ENCODE measurements at regions not wholly inside any gene's neighbourhood (a gene's known extent, or its start where the extent isn't known, plus 50 kb on each side); places are given as distances from the start of the nearest gene placed in this dataset.

DNA sequence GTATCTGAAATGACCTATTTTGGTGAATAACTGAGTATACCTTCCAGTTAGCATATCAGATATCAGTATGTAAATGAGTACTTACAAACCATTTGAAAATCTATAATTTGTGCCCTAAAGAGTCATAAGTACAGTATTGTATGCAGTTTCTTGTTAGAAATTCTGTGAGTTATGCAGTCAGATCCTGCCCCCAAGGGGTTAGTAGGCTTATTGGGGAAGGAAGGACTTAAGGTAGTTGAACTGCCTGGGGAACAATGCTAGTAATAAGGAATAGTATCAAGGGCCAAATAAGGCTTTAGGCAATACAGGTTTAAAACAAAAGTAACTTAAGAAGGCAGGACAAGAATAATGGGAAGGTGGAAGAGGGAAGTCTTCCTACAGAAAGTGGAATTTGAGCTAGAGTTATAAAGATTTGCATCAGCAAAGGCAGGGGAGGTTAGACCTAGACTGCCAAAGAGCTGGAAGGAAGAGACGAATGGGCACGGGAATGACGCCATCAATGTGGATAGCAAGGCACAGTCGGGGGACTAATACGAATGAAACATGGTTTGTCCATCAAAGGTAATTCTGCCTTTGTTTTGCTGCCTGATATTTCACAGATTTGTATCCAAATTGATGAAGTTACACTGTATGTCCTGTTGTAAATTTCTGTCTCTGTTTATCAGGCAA, 182.9 kb upstream of the DPYD start:
- no peak for DNase-seq

GRCh38 chr1:98102345-98103030, 181.7 kb upstream of the DPYD start:
- DNase-seq, result no peak

GRCh38 chr1:98101364-98101763, 180.5 kb upstream of the DPYD start:
- DNase-seq, result no peak

- no peak for DNase-seq
Observed at GRCh38 chr1:98099501-98099900, 178.7 kb upstream of the DPYD start.

DNA sequence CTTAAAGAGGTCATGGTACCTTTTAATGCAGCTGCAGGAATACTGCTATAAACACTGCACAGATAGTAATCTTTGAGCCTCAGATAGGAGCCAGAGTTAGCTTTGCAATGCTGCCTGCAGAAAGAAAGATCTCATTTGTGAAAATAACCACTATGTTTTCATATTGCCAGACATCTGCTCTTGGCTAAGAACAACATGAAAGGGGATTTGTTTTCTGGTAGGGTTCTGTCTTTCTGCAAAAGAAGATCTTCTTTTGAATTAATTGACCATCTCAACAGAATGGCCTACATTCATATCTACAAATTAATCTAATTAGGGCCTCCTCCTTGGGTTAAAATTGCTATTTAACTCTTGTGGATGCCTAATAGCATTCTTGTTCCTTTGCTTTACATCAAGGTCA, 177.6 kb upstream of the DPYD start:
- DNase-seq, result no peak

- DNase-seq, result no peak
Observed at GRCh38 chr1:98090351-98090750, 169.5 kb upstream of the DPYD start.

- no peak for DNase-seq
Observed at GRCh38 chr1:98088381-98088780, 167.5 kb upstream of the DPYD start.

GRCh38 chr1:98086796-98087441, 166.1 kb upstream of the DPYD start:
- no peak for DNase-seq

GRCh38 chr1:98086156-98086555, 165.3 kb upstream of the DPYD start:
- no peak for DNase-seq

DNA sequence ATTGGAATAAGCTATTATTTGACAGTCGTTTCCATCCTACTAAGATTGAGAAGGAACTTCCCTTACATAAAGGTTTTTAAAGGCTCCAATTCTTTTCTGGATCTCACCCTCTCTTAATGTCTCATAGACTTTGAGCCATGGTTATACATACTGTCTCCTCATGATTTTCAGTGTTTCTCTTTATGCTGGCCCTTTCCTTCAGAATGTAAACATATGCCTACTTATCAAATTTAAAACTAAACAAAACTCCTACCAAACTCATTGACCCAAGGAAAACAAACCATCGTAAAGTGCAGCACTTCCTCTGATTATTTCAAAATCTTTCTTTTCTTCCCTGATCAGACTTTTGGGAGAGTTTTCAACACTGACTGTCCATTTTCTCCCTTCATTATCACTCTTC, 163.4 kb upstream of the DPYD start:
- no peak for DNase-seq

DNA sequence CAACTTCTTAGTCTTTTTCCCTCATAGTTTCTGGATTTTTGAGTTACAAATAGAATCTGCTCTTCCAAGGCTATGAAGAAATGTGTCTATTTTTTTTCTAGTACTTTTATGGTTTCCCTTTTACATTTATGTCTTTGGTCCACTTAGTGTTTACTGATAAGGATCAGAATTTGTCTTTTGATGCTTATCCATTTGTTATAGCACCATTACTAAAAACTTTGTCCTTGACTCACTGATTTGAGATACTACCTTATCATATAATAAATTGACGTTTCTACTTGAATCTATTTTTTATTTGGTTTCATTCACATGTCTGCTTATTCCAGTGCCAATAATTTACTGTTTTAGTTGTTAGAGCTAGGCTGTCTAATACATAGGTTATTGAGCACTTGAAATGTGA, 161.1 kb upstream of the DPYD start:
- no peak for DNase-seq

DNA sequence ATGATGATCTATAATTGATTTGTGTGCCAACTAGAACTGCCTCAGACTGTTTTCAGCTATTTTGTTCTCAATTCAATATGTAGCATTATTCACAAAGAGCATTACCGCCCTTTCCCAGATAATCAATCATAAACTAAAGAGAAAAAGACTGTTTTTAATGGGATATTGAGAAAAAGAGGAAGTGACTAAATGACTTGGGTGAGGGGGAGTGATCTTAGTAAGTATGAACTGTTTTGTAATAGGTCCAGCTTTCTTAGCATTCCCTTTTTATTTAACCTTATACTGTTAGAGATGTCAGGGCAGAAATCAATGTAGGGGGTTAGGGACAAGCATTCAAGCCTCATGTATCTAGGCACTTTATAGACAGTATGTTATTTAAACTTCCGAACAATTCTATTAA, 157.8 kb upstream of the DPYD start:
- no peak for DNase-seq

DNA sequence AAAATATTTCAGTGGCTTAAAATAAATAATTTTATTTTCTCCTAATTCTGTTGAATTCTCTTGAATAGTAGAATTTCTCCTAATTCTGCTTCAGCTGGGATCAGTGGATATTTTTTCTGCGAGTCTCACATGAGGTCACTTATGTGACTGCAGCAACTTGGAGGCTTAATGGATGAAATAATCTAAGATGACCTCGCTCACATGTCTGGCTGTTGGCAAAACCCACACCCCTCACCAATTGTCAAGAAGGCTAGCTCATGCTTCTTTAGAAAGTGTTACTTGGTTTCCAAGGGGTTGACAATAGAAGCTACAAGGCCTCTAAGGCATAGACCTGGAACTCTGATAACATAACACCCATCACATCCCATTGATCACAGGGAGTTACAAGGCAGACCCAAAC, 156.9 kb upstream of the DPYD start:
- DNase-seq, result no peak

DNA sequence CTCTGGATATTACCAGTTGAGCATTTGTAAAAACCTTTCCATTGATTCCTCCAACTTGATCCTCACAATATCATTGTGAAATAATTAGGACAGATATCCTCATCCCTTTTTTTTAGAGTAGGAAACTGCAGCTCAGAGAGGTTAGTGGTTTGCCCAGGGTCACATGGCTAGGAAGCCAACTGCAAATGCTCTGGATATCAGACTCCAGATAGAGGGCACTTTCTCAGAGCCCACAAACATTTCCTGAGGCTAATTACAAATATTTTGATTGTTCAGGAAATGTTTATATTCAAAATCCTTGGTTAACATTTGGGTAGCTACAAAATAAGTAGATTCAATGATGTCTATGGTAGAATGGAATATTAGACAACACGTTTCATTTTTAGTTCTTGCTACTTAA, 154.8 kb upstream of the DPYD start:
- no peak for DNase-seq

GRCh38 chr1:98073823-98074222, 153.0 kb upstream of the DPYD start:
- DNase-seq, result no peak

- no peak for DNase-seq
Observed at GRCh38 chr1:98073106-98073505, 152.3 kb upstream of the DPYD start.

DNA sequence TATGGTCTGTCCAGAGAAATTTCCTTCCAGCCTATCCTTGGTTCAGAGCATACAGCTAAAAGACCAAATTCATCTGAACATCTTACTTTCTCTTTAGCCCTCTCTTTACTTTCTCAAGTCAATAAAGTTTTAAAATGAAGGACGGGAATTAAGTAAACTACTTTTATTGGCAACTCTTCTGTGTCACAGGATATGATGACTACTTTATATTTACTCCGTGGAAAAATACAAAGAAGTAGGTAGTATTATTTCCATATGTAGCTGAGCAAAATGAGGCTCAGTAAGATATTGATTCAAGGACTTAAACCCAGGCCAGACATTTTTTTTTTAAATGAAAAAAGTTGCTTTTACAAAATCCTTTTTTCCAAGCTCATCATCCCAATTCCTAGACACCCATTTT, 151.2 kb upstream of the DPYD start:
- DNase-seq, result no peak

- DNase-seq, result no peak
Observed at GRCh38 chr1:98068016-98068415, 147.2 kb upstream of the DPYD start.

DNA sequence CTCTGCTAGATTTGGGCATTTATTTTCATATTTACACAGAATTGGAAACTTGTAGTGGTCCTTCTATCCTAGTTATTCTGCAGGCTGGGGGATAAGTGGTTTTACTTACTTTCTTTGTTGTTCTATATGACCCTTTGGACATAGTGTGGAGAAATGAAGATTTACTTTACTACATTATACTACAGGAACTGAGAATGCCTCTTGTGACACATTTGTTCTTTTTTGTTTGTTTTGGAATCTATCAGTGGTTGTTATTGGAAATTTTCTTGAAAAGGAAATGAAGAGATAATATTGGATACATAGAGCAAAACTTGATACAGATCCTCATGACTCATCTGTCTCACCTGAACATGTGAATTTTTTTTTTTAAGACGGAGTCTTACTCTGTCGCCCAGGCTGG, 146.1 kb upstream of the DPYD start:
- DNase-seq, result no peak

- no peak for DNase-seq
Observed at GRCh38 chr1:98059620-98060019, 138.8 kb upstream of the DPYD start.

DNA sequence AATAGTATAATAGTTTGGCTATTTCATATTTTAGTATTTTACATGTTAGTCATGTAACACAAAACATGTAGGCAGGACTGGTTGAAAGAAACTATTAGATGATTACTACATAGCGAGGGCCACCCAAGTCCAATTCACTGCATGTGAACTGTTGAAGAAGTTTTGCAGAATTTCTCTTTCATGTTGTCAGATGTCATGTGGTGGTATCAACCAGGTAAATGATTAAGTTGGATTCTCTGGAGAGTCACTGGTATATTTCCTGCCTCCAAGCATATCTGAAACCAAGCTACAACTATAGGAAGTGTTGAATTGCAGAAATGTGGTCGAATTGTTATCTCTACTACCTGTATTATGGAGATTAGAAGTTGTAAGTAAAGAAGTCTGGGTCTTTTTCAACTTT, 137.8 kb upstream of the DPYD start:
- DNase-seq, result no peak

GRCh38 chr1:98057236-98057910, 136.5 kb upstream of the DPYD start:
- no peak for DNase-seq

DNA sequence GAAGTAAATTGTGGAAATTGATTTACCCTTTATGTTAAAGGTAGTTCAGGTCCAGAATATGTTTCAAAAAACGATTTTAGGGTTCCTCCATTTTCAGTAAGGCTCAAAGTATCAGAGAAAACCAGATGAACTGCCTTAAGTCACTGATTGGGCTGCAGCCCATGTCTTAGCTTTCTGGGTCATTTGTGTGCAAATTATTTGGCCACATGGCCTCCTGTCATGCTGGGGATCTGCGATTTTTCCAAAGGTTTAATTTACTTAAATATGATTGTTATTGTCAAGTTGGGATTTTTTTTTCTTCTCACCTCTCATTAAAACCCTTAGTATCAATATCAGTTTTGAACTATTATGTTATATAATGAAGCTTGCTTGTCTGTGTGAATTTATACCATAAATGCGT, 135.9 kb upstream of the DPYD start:
- DNase-seq, result no peak

- no peak for DNase-seq
Observed at GRCh38 chr1:98055457-98055856, 134.6 kb upstream of the DPYD start.
